ENCODE measurements at regions not wholly inside any gene's neighbourhood (a gene's known extent, or its start where the extent isn't known, plus 50 kb on each side); places are given as distances from the start of the nearest gene placed in this dataset.

- H4K20me1 ChIP-seq (ENCODE audit: insufficient read depth, low read length): no peaks in the 10 kb centered on the region
- no TSS peak for BruUV-seq (replicated peaks)
- peak; percentile 77 for DNase-seq (ENCODE audit: low spot score)
- peak overlapping the region; percentile 48 for H3K4me2 ChIP-seq (ENCODE audit: low read depth, low read length)
- ChIA-PET POLR2A (interaction anchor here (1.0 kb wide), 1 partner anchor 28 kb away, joined by 6 read pairs; no protein-coding TSS in a partner anchor), CTCF (ENCODE audit: low intra/inter-chr PET ratio, low total read pairs) (no interaction called here)
- peaks cover 0 to 9% of the 10 kb centered on the region in 2 experiments; a peak in 2 of 5 replicates for H3K27me3 ChIP-seq (ENCODE audit: control insufficient read depth in 1 of 2, insufficient read depth in 2 of 2, low read length in 2 of 2)
- H3K36me3 ChIP-seq (replicated peaks in 1 of 2; ENCODE audit: control insufficient read depth in 1 of 2, insufficient read depth in 2 of 2, low read length in 2 of 2): no peaks in the 10 kb centered on the region
- in situ Hi-C loops (cut with HindIII; ENCODE audit: extremely low pct_ligation_motif_present, low pct_unique_long_range_greater_than_20kb) (no loop called here), intact Hi-C loops (cut with micrococcal nuclease; ENCODE audit: unreplicated experiment) (loop anchor here (2.0 kb wide), 1 partner anchor 22 kb away; no protein-coding TSS in a partner anchor)
- WGBS (ENCODE audit: low lambda C conversion rate): 4% methylated on average over 4 of the region's 4 CpGs
- ATAC-seq: peak; percentile 87
- H3K9ac ChIP-seq (ENCODE audit: insufficient read depth, low read depth, low read length): no peak overlapping the region
- no peaks in the 10 kb centered on the region for H3K9me3 ChIP-seq (ENCODE audit: low read length)
- H3K79me2 ChIP-seq (ENCODE audit: insufficient read depth, low read length): no peaks in the 10 kb centered on the region
- H2AFZ ChIP-seq (ENCODE audit: low read length): no peak overlapping the region
- no peak overlapping the region for H3K27ac ChIP-seq (ENCODE audit: extremely low read length, insufficient read depth, low read length)
- peaks cover 18% of the 10 kb centered on the region for H3K4me1 ChIP-seq (ENCODE audit: insufficient read depth, low read length)
- FAIRE-seq: peak; percentile 85
- H3K4me3 ChIP-seq (replicated peaks in 1 of 3; ENCODE audit: insufficient read depth in 1 of 3, low read depth in 2 of 3, low read length in 3 of 3): peak overlapping the region in 1 of 3 experiments; percentile 15; a peak in 1 of 6 replicates
- peak; percentile 67 for TF ChIP-seq ARID5B (CRISPR knock-in tag; IDR thresholded peaks at IDR 0.05)
- TF ChIP-seq ZNF496 (CRISPR knock-in tag; IDR thresholded peaks at IDR 0.05; ENCODE audit: insufficient replicate concordance): no peak
- 0 out of 2 replicates have a peak, but pooled peaks have one; percentile 20 for TF ChIP-seq MIER2 (CRISPR knock-in tag; IDR thresholded peaks at IDR 0.05)
- TF ChIP-seq CBFB (CRISPR knock-in tag; IDR thresholded peaks at IDR 0.05): 0 out of 2 replicates have a peak, but pooled peaks have one; percentile 66
- peak; percentile 57 for TF ChIP-seq GATAD2A (CRISPR knock-in tag; IDR thresholded peaks at IDR 0.05)
- TF ChIP-seq RARA (CRISPR knock-in tag; IDR thresholded peaks at IDR 0.05): 0 out of 2 replicates have a peak, but pooled peaks have one; percentile 35
- no peak for TF ChIP-seq ZNF639 (CRISPR knock-in tag; conservative IDR thresholded peaks at IDR 0.05)
- 0 out of 2 replicates have a peak, but pooled peaks have one; percentile 27 for TF ChIP-seq IKZF5 (CRISPR knock-in tag; IDR thresholded peaks at IDR 0.05)
- no peak for TF ChIP-seq HDAC6 (IDR thresholded peaks at IDR 0.05; ENCODE audit: low read depth, low read length)
- no peak for TF ChIP-seq MEIS2 (CRISPR knock-in tag; IDR thresholded peaks at IDR 0.05)
- peak; percentile 48; the same call in 1 of the 2 replicates for TF ChIP-seq ZNF331 (CRISPR knock-in tag; IDR thresholded peaks at IDR 0.05)
- 0 out of 2 replicates have a peak, but pooled peaks have one; percentile 30 for TF ChIP-seq SAP130 (CRISPR knock-in tag; IDR thresholded peaks at IDR 0.05; ENCODE audit: low read depth)
- no peak for TF ChIP-seq SOX13 (IDR thresholded peaks at IDR 0.05)
- TF ChIP-seq SOX13 (CRISPR knock-in tag; conservative IDR thresholded peaks at IDR 0.05 in 1 of 2, IDR thresholded peaks at IDR 0.05 in 1 of 2): peak in 1 of 2 experiments; percentile 41; a peak in 1 of 4 replicates
- peak; percentile 71 for TF ChIP-seq SP5 (CRISPR knock-in tag; IDR thresholded peaks at IDR 0.05; ENCODE audit: borderline replicate concordance, low read depth)
- TF ChIP-seq FOXA3 (CRISPR knock-in tag; IDR thresholded peaks at IDR 0.05): 0 out of 2 replicates have a peak, but pooled peaks have one; percentile 14
- TF ChIP-seq PHF5A (CRISPR knock-in tag; IDR thresholded peaks at IDR 0.05; ENCODE audit: low read depth, unreplicated experiment): no peak
- TF ChIP-seq THYN1 (CRISPR knock-in tag; IDR thresholded peaks at IDR 0.05; ENCODE audit: borderline replicate concordance, low read depth): no peak
Observed at GRCh38 chr6:2542858-2543218, 207.9 kb downstream of the MYLK4 start.
